ENCODE measurements at regions not wholly inside any gene's neighbourhood (a gene's known extent, or its start where the extent isn't known, plus 50 kb on each side); places are given as distances from the start of the nearest gene placed in this dataset.

DNA sequence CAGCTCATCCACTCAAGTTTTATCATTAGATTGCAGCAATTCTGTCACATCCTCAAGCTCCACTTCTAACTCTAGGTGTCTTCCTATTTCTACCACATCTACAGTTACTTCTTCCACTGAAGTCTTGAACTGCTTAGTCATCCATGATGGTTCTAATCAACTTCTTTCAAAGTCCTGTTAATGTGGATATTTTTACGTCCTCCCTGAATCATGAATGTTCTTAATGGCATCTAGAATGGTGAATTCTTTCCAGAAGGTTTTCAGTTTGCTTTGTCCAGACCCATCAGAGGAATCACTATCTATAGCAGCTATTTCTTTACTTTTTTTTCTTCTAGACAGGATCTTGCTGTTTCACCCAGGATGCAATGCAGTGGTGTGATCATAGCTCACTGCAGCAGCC, 78.0 kb upstream of the RNPC3 start:
- TF ChIP-seq, protein P1, sequence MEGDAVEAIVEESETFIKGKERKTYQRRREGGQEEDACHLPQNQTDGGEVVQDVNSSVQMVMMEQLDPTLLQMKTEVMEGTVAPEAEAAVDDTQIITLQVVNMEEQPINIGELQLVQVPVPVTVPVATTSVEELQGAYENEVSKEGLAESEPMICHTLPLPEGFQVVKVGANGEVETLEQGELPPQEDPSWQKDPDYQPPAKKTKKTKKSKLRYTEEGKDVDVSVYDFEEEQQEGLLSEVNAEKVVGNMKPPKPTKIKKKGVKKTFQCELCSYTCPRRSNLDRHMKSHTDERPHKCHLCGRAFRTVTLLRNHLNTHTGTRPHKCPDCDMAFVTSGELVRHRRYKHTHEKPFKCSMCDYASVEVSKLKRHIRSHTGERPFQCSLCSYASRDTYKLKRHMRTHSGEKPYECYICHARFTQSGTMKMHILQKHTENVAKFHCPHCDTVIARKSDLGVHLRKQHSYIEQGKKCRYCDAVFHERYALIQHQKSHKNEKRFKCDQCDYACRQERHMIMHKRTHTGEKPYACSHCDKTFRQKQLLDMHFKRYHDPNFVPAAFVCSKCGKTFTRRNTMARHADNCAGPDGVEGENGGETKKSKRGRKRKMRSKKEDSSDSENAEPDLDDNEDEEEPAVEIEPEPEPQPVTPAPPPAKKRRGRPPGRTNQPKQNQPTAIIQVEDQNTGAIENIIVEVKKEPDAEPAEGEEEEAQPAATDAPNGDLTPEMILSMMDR (IDR thresholded peaks at IDR 0.05): no peak
- no peak for TF ChIP-seq POLR2A (IDR thresholded peaks at IDR 0.05)
- no peak for TF ChIP-seq EP300 (IDR thresholded peaks at IDR 0.05)
- no peak for TF ChIP-seq POLR2AphosphoS5 (IDR thresholded peaks at IDR 0.05)

Data from sigmoid colon (tissue), 4 donors.